HG03575 (cell line): ENCODE measurements at regions not wholly inside any gene's neighbourhood (a gene's known extent, or its start where the extent isn't known, plus 50 kb on each side); places are given as distances from the start of the nearest gene placed in this dataset.

Source experiments
- ATAC-seq: cut with Tn5 transposase; IDR thresholded peaks from one replicate; pipeline ENCODE4 v1.9.1; 2021; ENCODE audit not compliant: unreplicated experiment, insufficient number of reproducible peaks, low FRiP score; ENCODE audit errors: extremely low read depth

GRCh38 chr2:44866152-44866551, 75.3 kb upstream of the SIX3 start:
- ATAC-seq = no peak

GRCh38 chr2:44869761-44870160, 71.7 kb upstream of the SIX3 start:
- no peak for ATAC-seq

GRCh38 chr2:44877417-44877816, 64.1 kb upstream of the SIX3 start:
- ATAC-seq = no peak

- no peak for ATAC-seq
Measured at GRCh38 chr2:44879269-44880124, 62.0 kb upstream of the SIX3 start.

GRCh38 chr2:44880125-44880483, 61.4 kb upstream of the SIX3 start:
- ATAC-seq = no peak

- ATAC-seq = no peak
Measured at GRCh38 chr2:44881856-44882255, 59.6 kb upstream of the SIX3 start.

GRCh38 chr2:44883356-44883755, 58.1 kb upstream of the SIX3 start:
- no peak for ATAC-seq

- ATAC-seq = no peak
Measured at GRCh38 chr2:44884231-44884630, 57.3 kb upstream of the SIX3 start.

- ATAC-seq = no peak
Measured at GRCh38 chr2:44884677-44885076, 56.8 kb upstream of the SIX3 start.

- no peak for ATAC-seq
Measured at GRCh38 chr2:44886414-44886813, 55.1 kb upstream of the SIX3 start.

GRCh38 chr2:44889096-44889495, 52.4 kb upstream of the SIX3 start:
- ATAC-seq = no peak
